Thymus (tissue), 11 donors: ENCODE measurements at regions not wholly inside any gene's neighbourhood (a gene's known extent, or its start where the extent isn't known, plus 50 kb on each side); places are given as distances from the start of the nearest gene placed in this dataset.

Experiments used
- DNase-seq, 9 donors: peaks; one replicate each; pipeline ENCODE4 v3.0.0-alpha.2; 2013; ENCODE audit warnings: low spot score in 9 of 9, low read depth in 6 of 9, missing footprints in 1 of 9
- H3K27ac ChIP-seq, 2 donors: one replicate each; pipeline ENCODE4 v1.5.1; 2013; ENCODE audit warnings: control low read depth in 1 of 2, low read depth in 1 of 2, low read length in 1 of 2, mild to moderate bottlenecking in 1 of 2, moderate library complexity in 1 of 2
- H3K27me3 ChIP-seq, 2 donors: one replicate each; pipeline ENCODE4 v1.5.1; 2013; ENCODE audit warnings: low read length in 1 of 2; ENCODE audit not compliant: control insufficient read depth in 2 of 2, insufficient read depth in 1 of 2
- H3K36me3 ChIP-seq, 2 donors: one replicate each; pipeline ENCODE4 v1.5.1; 2013; ENCODE audit warnings: low read length in 1 of 2, mild to moderate bottlenecking in 1 of 2, moderate library complexity in 1 of 2; ENCODE audit not compliant: control insufficient read depth in 2 of 2, insufficient read depth in 2 of 2
- H3K4me1 ChIP-seq, 2 donors: one replicate each; pipeline ENCODE4 v1.5.1; 2013; ENCODE audit warnings: low read length in 2 of 2; ENCODE audit not compliant: control insufficient read depth in 2 of 2, insufficient read depth in 2 of 2
- H3K4me3 ChIP-seq, 2 donors: one replicate each; pipeline ENCODE4 v1.5.1; 2013; ENCODE audit warnings: low read length in 2 of 2, control low read depth in 1 of 2, mild to moderate bottlenecking in 1 of 2
- H3K9me3 ChIP-seq, 2 donors: one replicate each; pipeline ENCODE4 v1.5.1; 2013; ENCODE audit warnings: low read length in 1 of 2, mild to moderate bottlenecking in 1 of 2; ENCODE audit not compliant: control insufficient read depth in 2 of 2, insufficient read depth in 1 of 2
- WGBS: extraction: QIAGEN DNeasy Blood & Tissue Kit; methylation state at CpG from one replicate; pipeline ENCODE4 v1.1.7; 2013; 5-methylcytosine and 5-hydroxymethylcytosine counted together
- donor health status: healthy.

DNA sequence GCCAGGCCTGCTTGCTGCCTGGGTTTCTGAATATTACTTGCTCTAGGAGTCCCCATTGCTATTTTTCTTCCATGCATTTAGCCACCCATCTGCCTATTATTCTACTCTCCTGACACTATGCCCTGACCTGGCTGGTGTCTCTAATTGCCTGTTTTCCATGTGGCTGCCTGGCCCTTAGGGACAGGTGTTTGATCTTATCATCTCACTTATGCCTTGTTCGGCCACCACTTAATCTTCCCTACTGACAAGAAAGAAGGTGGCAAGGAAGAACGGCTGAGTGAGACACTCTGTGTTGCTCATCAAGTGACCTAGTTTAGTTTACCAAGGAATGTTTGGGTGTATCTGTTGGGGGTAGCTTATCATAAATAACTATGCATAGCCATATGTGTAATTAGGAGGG, 50.4 kb upstream of the RAPH1 start:
- Histone ChIP-seq H3K4me3 (no peak overlapping the region), H3K36me3 (no peaks in the 10 kb centered on the region), H3K27ac (no peak overlapping the region), H3K9me3 (no peaks in the 10 kb centered on the region), H3K27me3 (no peaks in the 10 kb centered on the region), H3K4me1 (peaks cover 0 to 3% of the 10 kb centered on the region in 2 donors)
- 96% methylated on average over 2 of the region's 2 CpGs for WGBS
- no peak for DNase-seq

DNA sequence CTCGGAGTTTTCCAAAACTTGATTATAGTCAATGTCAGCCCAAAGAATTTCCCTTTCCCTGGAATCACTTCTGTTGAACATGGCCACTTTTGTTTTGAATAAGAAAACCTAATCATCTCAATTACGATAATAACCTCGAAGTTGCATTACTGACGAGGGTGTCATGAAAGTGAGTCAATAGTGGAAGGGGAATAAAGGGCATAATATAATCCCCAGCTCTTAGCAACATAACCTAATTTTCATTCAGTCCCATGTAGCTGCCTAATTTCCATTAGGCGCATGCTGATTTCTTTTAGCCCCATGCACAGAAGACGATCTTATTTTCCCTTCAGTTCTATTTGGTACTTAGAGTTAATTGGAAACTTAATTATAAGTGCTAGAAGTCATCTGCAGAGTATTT, 51.1 kb upstream of the RAPH1 start:
- no peak for DNase-seq
- Histone ChIP-seq H3K4me1 (peaks cover 0 to 3% of the 10 kb centered on the region in 2 donors), H3K36me3 (no peaks in the 10 kb centered on the region), H3K9me3 (no peaks in the 10 kb centered on the region), H3K27ac (no peak overlapping the region), H3K4me3 (no peak overlapping the region), H3K27me3 (no peaks in the 10 kb centered on the region)
- 96% methylated on average over 6 of the region's 6 CpGs for WGBS

DNA sequence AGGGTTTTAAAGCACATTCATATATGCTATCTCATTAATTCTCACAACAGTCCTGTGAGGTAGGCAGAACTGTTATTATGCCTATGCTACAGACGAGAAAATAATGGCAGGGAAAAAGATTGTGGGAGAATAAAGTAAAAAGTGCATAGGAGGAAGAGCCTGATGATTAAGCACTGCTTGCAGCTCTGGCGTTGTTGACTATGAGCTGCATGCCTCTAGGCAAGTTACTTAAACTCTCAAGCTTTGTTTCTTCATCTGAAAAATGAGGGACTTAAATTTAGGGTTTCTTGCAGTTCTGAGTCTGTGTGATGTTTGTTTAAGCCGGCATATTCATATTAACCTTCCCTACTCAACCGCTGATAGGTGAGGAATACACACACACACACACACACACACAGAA, 51.6 kb upstream of the RAPH1 start:
- Histone ChIP-seq H3K4me1 (peaks cover 0 to 3% of the 10 kb centered on the region in 2 donors), H3K9me3 (no peaks in the 10 kb centered on the region), H3K4me3 (no peak overlapping the region), H3K27me3 (no peaks in the 10 kb centered on the region), H3K27ac (no peak overlapping the region), H3K36me3 (no peaks in the 10 kb centered on the region)
- WGBS: 98% methylated on average over 4 of the region's 4 CpGs
- DNase-seq: no peak

DNA sequence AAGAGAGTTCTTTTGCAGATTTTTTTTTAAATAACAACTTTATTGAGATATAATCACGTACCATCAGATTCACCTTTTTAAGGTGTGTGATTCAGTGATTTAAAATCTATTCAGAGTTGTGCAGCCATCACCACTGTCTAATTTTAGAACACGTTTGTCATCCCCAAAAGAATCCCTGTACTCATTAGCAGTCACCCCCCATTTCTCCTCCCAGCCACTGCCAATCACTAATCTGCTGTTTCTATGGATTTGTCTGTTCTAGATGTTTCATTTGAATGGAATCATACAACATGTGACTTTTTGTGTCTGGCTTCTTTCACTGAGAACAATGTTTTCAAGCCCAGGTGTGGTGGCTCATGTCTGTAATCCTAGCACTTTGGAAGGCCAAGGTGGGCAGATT, 55.4 kb upstream of the RAPH1 start:
- Histone ChIP-seq H3K27ac (no peak overlapping the region), H3K27me3 (no peaks in the 10 kb centered on the region), H3K4me1 (no peaks in the 10 kb centered on the region), H3K9me3 (no peaks in the 10 kb centered on the region), H3K4me3 (no peak overlapping the region), H3K36me3 (no peaks in the 10 kb centered on the region)
- no peak for DNase-seq
- 73% methylated on average over 2 of the region's 2 CpGs for WGBS

DNA sequence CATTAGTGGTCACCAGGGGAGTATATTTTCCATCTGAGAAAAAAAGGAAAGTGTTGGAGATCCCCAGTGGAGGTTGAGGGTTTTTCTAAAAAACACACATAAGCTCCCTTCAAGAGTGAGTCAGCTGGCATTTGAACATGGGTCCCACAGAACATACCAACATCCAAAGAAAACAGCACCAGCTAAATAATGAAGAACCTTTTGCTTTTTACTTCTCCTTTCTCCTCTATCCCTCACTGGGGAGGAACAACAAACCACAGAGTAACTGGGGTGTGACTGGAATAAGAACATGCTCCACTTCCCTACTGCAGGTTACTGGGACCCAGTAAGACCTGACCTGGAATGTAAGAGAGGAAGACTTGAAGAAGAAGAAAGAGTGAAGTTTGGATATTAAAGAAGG, 56.5 kb upstream of the RAPH1 start:
- Histone ChIP-seq H3K27ac (no peak overlapping the region), H3K9me3 (no peaks in the 10 kb centered on the region), H3K4me3 (no peak overlapping the region), H3K36me3 (no peaks in the 10 kb centered on the region), H3K4me1 (no peaks in the 10 kb centered on the region), H3K27me3 (no peaks in the 10 kb centered on the region)
- DNase-seq: no peak

DNA sequence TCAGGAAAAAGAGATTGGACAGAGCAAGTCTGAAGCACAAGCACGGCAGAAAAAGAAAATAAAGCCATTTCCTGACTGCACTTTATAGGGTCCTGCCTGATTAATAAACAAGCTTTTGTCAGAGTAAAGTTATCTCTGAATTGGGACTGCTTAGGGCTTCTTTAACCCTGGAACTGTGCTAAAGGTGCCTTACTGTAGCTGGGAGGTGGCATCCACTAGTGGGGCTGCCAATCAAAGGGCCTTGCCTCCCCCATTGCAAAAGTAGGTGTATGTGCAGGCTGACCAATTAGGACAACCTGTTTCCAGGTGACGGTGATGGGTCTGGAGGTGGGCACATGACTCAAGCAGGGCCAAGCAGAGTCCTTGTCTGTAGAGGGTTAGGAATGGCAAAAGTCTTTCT, 57.4 kb upstream of the RAPH1 start:
- Histone ChIP-seq H3K9me3 (no peaks in the 10 kb centered on the region), H3K36me3 (no peaks in the 10 kb centered on the region), H3K4me3 (no peak overlapping the region), H3K27ac (no peak overlapping the region), H3K4me1 (no peaks in the 10 kb centered on the region), H3K27me3 (no peaks in the 10 kb centered on the region)
- DNase-seq: no peak
- 83% methylated on average over 2 of the region's 2 CpGs for WGBS

DNA sequence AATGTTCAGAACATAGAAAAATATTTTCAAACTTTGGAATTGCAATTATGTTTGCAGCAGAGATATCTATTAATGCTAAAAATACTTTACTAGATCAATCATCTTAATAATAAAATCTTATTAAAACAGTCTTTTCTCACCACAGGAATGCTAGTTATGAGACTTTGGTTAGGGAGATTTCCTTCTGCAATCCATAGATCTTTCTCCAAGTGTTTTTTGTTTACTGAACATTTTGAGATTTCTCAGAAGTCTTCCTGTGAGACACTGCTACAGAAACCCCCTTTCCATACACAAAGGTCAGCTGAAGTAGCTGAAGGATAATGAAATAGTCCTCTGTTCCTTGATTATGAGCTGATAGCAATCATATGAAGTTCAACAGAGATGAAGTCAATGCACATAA, 59.4 kb upstream of the RAPH1 start:
- DNase-seq: no peak
- Histone ChIP-seq H3K27me3 (no peaks in the 10 kb centered on the region), H3K4me3 (no peak overlapping the region), H3K36me3 (no peaks in the 10 kb centered on the region), H3K27ac (no peak overlapping the region), H3K9me3 (no peaks in the 10 kb centered on the region), H3K4me1 (no peaks in the 10 kb centered on the region)

DNA sequence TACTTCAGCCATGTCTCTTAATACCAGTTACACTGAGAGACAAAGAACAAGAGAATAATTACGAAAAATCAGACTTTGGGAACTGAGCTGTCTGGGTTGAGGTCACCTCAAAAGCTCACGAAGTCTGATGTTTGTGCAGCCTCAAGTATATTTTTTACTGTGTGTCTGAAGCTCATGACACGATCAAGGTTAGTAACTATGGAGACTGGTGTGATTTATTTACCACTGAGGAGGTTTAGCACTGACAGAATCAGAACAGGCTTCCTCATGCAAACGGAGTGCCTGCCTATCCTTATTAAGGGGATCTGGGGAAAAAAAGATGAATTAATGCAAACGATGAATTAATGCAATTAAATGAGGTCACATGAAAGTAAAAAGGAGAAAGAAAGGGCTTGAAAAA, 61.1 kb upstream of the RAPH1 start:
- no peak overlapping the region for H3K27ac ChIP-seq
- 92% methylated on average over 5 of the region's 5 CpGs for WGBS

DNA sequence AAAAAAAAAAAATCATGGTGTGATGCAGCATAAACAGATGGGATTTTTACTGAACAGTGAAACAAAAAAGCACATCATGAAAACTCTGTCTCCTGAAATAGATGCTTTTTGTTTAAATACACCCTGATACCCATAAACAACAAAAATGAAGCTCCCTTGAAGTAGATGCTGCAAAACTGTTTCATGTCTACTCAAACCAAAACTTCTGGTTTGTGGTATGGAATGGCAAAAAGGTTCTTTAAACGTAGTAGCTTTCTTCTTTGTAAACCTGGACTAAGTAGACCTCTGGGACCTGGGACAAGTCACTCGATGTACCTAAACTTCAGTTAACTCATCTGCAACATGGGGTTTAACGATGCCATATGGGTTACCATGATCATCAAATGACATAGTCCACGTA, 64.4 kb upstream of the RAPH1 start:
- H3K27ac ChIP-seq: no peak overlapping the region
- no peaks in the 10 kb centered on the region for H3K27me3 ChIP-seq
- WGBS: 89% methylated on average over 4 of the region's 4 CpGs
- H3K4me1 ChIP-seq: no peaks in the 10 kb centered on the region
- H3K4me3 ChIP-seq: no peak overlapping the region
- H3K9me3 ChIP-seq: no peaks in the 10 kb centered on the region
- DNase-seq: no peak
- no peaks in the 10 kb centered on the region for H3K36me3 ChIP-seq

More for the DNA sequence above, 61.1 kb upstream of the RAPH1 start:
- Histone ChIP-seq H3K9me3 (no peaks in the 10 kb centered on the region), H3K4me1 (no peaks in the 10 kb centered on the region), H3K4me3 (no peak overlapping the region), H3K27me3 (no peaks in the 10 kb centered on the region), H3K36me3 (no peaks in the 10 kb centered on the region)
- DNase-seq: no peak

DNA sequence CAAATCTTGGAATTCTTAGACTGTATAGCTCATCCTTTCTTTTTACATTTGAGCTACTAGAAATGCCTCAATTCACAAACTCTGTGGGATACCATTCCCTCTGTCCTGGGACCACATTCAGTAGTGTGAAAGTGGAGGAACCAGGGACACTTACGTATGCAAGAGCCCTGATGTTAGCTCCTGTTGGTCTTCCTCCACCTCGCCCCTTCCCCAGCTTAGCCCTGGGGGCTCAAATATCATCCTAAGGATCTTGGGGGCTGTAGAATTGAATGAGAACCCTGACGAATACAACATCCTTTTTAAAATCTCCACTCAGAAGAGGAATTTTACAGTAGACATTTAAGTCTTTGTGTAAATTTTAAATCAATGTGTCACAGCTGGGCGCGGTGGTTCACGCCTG, 65.2 kb upstream of the RAPH1 start:
- H3K9me3 ChIP-seq: no peaks in the 10 kb centered on the region
- no peak overlapping the region for H3K4me3 ChIP-seq
- H3K27me3 ChIP-seq: no peaks in the 10 kb centered on the region
- no peaks in the 10 kb centered on the region for H3K4me1 ChIP-seq
- no peaks in the 10 kb centered on the region for H3K36me3 ChIP-seq
- no peak for DNase-seq
- H3K27ac ChIP-seq: no peak overlapping the region
- 97% methylated on average over 6 of the region's 6 CpGs for WGBS
